Astrocyte of the spinal cord (primary cell): ENCODE measurements at regions not wholly inside any gene's neighbourhood (a gene's known extent, or its start where the extent isn't known, plus 50 kb on each side); places are given as distances from the start of the nearest gene placed in this dataset.

Experiments used
- DNase-seq: peaks from one replicate; pipeline ENCODE4 v3.0.0; 2011; ENCODE audit warnings: low read depth, low spot score
- H3K4me3 ChIP-seq: 2 replicates; pipeline ENCODE4 v1.5.1; 2011; ENCODE audit warnings: low read depth, mild to moderate bottlenecking, low read length, moderate library complexity
- CTCF ChIP-seq: IDR thresholded peaks from 2 replicates; pipeline ENCODE4 v1.5.1; 2012; ENCODE audit warnings: low read depth, mild to moderate bottlenecking, low read length, inconsistent platforms
- in situ Hi-C: cut with HindIII; loops from 2 replicates; pipeline ENCODE4 v1.10.0; 2017; ENCODE audit warnings: low sequenced_read_pairs

DNA sequence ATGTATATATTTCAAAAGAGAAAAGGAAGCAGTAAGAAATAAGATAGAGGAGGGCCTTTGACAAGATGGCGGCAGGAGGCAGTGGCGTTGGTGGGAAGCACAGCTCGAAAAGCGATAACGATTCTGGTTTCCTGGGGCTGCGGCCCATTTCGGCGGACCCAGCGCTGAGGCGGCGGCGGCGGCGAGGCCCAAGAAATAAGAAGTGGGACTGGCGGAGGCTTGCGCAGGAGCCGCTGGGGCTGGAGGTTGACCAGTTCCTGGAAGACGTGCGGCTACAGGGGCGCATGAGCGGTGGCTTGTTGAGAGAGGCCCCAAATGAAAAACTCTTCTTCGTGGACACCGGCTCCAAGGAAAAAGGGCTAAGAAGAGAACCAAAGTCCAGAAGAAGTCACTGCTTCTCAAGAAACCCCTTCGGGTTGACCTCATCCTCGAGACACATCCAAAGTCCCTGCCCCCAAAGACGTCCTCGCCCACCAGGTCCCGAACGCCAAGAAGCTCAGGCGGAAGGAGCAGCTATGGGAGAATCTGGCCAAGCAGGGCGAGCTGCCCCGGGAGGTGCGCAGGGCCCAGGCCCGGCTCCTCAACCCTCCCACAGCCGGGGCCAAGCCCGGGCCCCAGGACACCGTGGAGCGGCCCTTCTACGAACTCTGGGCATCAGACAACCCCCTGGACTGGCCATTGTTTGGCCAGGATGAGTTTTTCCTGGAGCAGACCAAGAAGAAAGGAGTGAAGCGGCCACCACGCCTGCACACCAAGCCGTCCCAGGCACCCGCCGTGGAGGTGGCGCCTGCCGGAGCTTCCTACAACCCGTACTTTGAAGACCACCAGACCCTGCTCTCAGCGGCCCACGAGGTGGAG lies 624.3 kb downstream of the MCTP2 start:
- in situ Hi-C loops, result no loop called here

GRCh38 chr15:94856267-94856854 lies 625.0 kb downstream of the MCTP2 start:
- in situ Hi-C loops, result no loop called here
- no peak for TF ChIP-seq CTCF
- H3K4me3 ChIP-seq, result no peak overlapping the region
- no peak for DNase-seq

More for the DNA sequence above, 624.3 kb downstream of the MCTP2 start:
- no peak overlapping the region for H3K4me3 ChIP-seq
- no peak for TF ChIP-seq CTCF
- no peak for DNase-seq

DNA sequence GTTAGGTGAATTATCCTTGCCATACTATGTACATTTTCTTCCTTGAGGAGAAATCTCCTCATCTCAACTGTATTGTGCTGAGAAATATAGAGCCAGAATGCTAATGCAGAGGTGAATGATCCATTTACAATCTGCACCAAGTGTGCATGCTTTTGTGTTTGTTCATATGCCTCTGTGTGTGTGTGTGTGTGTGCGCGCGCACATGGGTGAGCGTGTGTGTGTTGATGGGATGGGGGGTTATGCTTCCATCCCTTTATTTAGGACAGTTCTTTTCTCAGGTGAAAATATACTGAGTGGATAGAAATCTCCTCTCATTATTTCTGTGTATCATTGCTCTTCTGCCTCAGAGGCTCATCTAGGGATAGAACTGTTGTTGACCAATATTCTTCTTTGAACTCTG lies 626.1 kb downstream of the MCTP2 start:
- no peak for DNase-seq
- in situ Hi-C loops, result no loop called here
- TF ChIP-seq CTCF, result no peak
- no peak overlapping the region for H3K4me3 ChIP-seq

DNA sequence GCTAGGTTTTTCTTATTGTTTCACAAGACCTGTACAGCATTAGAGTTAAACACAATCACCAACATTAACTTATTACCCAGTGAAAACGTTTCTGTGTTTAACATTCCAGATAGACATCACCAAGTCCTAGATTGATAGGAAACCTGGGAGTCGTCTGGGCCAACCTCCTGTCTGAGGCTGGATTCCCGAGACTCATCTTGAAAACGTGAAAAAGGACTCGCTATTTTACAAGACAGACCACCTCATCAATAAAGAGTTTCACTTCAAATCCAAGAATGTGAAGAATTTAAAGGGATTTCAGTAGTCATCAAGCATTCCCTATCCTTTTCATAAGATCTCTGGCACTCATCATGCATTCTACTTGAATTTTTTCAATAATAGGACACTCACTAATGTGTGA lies 626.6 kb downstream of the MCTP2 start:
- no peak for TF ChIP-seq CTCF
- no peak for DNase-seq
- in situ Hi-C loops, result no loop called here
- H3K4me3 ChIP-seq, result no peak overlapping the region

- in situ Hi-C loops, result no loop called here
- TF ChIP-seq CTCF, result no peak
- no peak overlapping the region for H3K4me3 ChIP-seq
- DNase-seq, result no peak
Measured at GRCh38 chr15:94858449-94858848, 627.1 kb downstream of the MCTP2 start.

DNA sequence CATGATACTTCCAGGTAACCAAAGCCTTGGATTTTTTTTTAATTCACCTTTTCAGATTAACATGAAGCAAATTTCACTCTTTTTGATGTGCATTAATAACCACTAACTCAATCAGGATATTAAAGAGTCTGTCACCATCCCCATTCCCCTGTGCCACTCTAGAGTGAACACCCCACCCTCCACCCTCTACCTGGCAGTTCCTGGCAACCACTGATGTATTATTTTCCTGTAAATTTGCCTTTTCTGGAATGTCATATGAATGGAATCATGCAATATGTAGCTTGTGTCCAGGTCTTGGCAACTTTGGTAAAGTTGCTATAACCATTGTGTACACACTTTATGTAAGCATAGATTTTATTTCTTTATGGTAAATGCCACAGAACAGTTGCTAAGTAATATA lies 627.6 kb downstream of the MCTP2 start:
- DNase-seq, result no peak
- H3K4me3 ChIP-seq, result no peak overlapping the region
- no peak for TF ChIP-seq CTCF
- in situ Hi-C loops, result no loop called here
